GM19023 (cell line): ENCODE measurements at regions not wholly inside any gene's neighbourhood (a gene's known extent, or its start where the extent isn't known, plus 50 kb on each side); places are given as distances from the start of the nearest gene placed in this dataset.
"Not testable (repeated sequence)": the region's sequence is repeated elsewhere in the genome, so short reads cannot be mapped to it uniquely, and the experiment has no call there.

Experiments
- ATAC-seq: cut with Tn5 transposase; IDR thresholded peaks from one replicate; pipeline ENCODE4 v1.9.1; 2021; ENCODE audit warnings: mild to moderate bottlenecking, moderate library complexity; ENCODE audit not compliant: unreplicated experiment

GRCh38 chr2:223176970-223177369 is 125.0 kb downstream of the KCNE4 start:
- no peak for ATAC-seq

DNA sequence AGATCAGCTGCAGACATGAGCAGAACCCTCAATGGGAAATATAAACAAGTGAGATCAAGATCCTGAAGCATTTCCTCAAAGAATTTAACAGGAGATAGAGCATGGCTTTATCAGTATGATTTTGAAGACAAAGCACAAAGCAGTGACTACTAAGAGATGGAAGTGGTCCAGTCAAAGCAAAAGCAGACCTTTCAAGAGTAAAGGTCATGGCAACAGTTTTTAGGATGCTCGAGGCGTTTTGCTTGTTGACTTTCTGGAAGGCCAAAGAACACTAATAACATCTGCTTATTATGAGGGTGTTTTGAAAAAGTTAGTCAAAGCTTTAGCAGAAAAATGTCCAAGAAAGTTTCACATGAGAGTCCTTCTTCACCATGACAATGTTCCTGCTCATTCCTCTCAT is 128.5 kb downstream of the KCNE4 start:
- ATAC-seq: no peak

- ATAC-seq: no peak
Observed at GRCh38 chr2:223181561-223181960, 129.6 kb downstream of the KCNE4 start.

- no peak for ATAC-seq
Observed at GRCh38 chr2:223182356-223182755, 130.4 kb downstream of the KCNE4 start.

GRCh38 chr2:223185638-223186037 is 133.6 kb downstream of the KCNE4 start:
- ATAC-seq: no peak

- ATAC-seq: no peak
Observed at GRCh38 chr2:223187256-223187655, 135.3 kb downstream of the KCNE4 start.

GRCh38 chr2:223190561-223191206 is 138.7 kb downstream of the KCNE4 start:
- not testable (repeated sequence) for ATAC-seq

DNA sequence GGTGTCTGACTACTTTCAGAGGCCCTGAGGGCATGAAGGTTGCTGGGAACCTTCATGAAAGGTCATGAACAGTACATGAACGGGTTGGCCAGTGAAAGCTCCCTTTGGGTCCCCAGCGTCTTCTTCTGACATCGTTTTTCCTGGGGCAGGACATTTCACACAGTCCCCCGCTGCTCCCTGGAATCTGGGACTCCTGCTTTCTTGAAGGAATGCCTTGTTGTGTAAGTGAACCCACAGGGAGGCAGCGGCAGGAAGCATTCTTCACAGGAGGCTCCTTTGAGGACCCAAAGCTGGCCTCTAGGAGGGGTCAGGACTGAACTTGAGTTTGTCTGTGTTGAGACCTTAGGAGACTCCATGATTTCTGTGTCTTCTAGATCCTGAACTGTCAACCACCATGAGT is 144.3 kb downstream of the KCNE4 start:
- ATAC-seq: no peak

DNA sequence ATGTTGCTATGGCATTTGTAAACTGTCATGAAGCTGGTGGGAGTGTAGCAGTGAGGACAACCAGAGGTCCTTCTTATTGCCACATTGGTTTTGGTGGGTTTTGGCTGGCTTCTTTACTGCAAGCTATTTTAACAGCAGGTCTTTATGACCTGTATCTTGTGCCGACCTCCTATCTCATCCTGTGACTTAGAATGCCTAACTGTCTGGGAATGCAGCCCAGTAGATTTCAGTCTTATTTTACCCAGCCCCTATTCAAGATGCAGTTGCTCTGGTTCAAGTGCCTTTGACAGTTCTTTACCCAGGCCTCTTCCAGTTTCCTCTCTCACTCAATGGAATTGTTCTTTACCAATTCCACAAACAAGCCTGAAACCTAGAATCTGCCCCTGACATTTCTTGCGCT is 145.1 kb downstream of the KCNE4 start:
- no peak for ATAC-seq

DNA sequence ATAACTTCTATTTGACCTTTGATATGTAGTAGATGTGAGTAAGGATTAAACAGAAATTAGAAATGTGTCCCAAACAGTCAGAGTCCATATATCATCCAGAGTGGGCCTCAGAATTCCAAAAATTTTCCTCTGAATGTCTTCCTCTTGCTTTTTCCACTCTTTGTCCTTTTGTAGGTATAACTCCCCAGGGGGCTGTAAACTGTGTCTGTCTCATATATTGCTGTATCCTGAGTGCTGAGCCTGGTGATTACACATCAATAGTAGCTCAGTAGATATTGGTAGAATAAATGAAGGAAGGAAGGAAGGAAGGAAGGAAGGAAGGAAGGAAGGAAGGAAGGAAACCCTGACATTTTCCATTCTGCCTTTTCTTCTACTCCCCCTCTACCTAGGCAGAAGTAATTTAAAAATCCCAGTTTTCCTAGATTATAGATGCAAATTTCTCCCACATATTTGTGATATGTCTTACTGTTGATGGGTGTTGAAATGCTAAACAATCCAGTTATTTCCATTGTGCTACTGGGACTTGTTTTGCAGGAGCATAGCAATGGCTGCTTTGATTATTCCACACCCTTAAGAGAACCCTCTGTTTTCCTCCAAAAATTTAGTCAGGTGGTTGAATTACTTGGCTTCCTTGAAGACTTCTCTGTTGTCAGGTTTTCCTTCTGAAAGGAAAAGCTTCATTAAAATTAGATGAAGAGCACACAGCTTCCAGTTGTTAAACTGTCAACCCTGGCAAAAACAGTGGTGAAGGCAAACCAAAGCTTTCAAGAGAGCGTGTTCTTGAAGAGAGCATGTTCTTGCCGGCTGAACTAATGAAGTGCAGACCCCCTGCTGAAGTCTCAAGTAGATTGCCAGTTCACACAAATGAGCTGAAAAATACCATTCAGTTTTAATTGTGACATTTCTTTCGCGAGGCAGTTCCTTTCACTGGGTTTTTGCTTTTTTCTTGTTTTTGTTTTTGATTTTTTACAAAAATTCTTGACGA is 147.8 kb downstream of the KCNE4 start:
- no peak for ATAC-seq

- ATAC-seq: no peak
Observed at GRCh38 chr2:223203971-223204929, 152.3 kb downstream of the KCNE4 start.

GRCh38 chr2:223210489-223210888 is 158.5 kb downstream of the KCNE4 start:
- ATAC-seq: no peak

- no peak for ATAC-seq
Observed at GRCh38 chr2:223214394-223215253, 162.6 kb downstream of the KCNE4 start.

DNA sequence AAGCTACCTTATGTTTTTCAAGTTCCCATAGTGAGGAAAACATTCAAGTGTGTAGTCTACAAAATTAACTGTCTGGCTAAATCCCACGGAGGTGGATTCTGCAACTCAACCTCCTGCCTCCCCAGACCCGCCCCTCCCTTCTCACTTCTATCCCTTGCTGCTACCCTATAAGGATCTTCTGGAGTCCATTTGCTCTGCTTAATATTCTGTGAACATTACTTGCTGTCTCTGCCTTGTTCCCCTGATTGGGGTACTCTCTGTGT is 163.2 kb downstream of the KCNE4 start:
- no peak for ATAC-seq

GRCh38 chr2:223217373-223217772 is 165.4 kb downstream of the KCNE4 start:
- ATAC-seq: no peak

GRCh38 chr2:223218587-223219178 is 166.7 kb downstream of the KCNE4 start:
- no peak for ATAC-seq

DNA sequence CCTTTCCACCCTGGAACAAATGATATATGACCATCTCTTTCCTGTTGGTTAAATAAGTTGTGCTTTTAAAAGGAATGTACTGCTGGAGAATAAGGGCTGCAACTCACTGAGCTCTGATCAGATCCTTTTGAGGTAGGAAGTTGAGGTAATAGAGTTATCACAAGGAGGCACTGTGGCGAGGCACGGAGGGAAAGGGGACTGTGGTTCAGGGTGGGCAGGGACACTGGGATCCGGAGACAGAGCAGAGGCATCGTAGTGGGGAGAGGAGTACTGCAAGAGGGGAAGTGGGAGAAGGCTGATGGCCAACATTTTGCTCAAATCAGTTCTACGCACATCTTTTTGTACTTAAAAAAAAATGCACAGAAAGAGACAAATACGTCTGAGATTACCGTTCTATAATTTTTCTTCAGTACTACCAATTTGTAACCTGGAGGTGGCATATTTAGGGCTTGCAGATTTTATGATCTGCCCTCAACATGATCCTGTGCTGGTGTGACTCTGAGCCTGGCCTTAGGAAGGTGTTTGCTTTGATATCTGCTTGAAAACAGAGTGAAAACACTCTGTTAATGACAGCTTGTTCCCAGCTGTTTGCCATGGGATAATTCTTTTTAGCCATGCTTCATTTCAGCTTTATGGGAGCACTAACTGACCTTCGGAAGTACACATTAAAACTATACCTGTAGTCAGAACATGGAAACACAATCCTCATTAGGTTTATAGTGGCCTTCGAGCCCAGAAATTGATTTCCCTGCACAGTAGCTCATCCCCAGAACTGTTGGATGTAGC is 168.1 kb downstream of the KCNE4 start:
- no peak for ATAC-seq

- no peak for ATAC-seq
Observed at GRCh38 chr2:223220658-223220925, 168.6 kb downstream of the KCNE4 start.

DNA sequence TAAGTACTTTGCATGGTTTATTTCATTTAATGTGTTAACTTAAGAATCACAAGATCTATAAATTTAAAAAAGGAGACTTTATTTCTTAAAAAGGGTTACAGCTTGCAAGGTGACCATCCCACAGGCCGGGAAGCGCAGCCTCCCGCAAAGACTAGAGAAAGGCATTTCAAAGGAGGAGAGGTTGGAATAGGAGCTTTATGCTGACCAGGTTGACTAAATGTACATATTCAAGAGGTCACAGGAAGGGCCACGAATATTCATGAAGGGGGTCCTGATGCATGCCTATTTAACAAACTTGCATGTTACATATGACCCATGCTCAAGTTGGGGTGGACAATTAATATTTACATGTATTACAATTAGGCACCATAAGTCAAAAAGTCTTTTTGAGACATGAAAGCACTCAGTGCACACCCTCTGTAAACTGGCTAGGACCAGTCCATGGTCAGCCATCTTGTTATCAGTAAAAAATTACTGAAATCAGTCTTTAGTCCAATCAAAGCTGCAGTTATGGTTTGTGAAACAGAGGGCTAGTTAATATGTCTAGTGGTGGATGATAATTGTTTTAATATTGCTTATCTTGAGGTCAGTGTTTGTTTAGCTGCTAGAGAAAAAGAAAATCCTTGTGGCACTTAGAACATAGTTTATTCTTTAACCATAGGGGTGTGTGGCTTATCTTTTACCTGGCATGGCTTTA is 169.3 kb downstream of the KCNE4 start:
- ATAC-seq: no peak
